HG02970 (cell line): ENCODE measurements at regions not wholly inside any gene's neighbourhood (a gene's known extent, or its start where the extent isn't known, plus 50 kb on each side); places are given as distances from the start of the nearest gene placed in this dataset.

Experiments
- ATAC-seq: cut with Tn5 transposase; IDR thresholded peaks from one replicate; pipeline ENCODE4 v1.9.1; 2021; ENCODE audit warnings: mild to moderate bottlenecking, moderate library complexity, moderate number of reproducible peaks; ENCODE audit not compliant: unreplicated experiment, low FRiP score

DNA sequence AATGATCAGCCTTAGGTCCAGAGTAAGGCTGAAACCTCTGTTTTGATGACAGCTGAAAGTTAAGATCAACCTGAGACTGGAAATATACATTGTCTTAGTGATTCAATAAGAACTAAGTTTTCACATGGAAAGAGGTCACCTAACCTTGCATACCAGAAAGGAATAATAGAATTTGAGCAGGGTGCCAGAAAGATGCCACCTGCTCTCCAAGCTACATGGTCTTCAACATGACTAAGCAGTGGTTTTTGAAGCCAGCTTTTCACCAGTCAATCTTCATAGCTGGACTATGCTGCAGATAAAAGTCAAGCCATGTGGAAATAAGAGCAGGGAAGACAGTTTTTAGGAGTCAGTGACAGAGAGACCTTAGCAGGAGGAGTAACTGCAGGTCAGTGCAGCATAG, 589.4 kb upstream of the SYT4 start:
- ATAC-seq = no peak

GRCh38 chr18:43868497-43868995, 591.3 kb upstream of the SYT4 start:
- ATAC-seq = no peak

DNA sequence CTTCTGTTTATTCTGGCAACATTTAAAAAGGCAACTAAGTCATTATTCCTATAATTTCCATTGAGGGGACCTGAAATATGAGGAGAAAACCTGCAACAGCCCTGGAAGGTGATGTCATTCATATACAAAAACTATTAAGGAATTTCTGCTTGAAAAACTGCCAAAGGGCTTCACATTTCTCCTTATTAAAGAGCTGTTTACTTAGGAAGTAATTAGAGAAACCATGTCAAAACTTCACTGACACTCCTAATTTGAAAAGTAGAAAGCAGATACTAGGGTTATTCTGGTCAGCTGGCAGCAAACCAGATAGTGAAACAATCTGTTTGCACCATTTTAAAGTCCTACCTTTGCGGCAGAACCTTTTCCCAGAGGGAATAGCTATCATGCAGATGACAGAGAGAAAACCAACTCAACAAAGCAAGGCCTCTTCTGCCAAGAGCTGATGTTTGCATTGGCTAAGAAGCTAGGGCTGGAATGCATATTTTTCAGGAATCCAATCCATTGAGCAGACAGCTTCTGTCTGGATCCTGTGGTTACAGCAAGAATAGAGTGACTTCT, 592.2 kb upstream of the SYT4 start:
- ATAC-seq = no peak

DNA sequence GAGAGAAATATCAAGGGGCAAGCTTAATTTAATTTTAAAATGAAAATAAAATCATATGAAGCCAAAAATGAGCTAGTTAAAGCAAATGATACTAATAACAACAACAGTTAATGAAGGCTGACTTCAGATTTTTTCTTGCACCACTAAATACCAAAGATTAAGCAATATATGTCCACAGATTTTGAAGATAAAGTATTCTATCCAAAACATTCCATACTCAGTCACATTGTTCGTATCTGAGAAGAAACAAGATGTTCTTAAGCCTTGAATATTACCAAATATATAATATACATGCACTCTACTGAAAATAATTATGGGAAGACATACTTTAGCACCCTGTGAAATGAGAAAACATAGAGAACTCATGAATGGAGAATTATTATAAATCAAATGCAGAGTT, 593.3 kb upstream of the SYT4 start:
- ATAC-seq = no peak

DNA sequence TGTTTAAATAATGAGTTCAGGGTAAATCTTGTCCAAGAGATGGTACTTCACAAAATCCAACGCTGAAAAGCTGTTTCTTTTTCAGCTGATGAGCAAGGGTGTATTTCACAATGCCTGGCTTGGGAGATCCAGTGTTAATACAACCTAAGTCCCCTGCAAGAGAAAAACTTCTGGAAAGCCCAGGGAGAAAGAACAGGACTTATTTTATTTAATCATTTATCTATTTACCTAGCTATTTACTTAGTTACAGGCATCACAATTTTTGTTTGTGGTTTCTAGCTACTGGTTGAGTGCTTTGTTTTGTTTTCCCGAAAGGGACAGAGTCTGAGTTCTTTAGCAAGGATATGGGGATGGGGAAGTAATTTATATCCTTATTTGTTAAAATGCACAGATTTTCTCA, 598.2 kb upstream of the SYT4 start:
- no peak for ATAC-seq

DNA sequence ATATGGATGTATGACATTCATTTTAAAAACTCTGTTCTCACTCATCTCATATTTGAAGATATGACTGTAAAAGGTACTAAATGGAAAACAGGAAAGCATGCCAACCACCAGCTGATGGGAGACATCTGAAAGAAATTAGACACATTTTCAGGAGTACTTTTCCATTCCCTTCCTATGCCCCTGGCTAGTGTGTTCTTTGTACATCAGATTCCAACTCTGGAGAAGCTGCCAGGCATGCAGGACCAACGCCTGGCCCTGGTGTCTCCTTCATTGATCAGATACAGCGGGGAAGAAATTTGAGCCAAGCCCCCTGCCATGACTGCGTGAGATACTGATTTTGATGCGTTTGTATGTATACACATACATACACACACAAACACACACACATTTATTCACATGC, 599.0 kb upstream of the SYT4 start:
- no peak for ATAC-seq

DNA sequence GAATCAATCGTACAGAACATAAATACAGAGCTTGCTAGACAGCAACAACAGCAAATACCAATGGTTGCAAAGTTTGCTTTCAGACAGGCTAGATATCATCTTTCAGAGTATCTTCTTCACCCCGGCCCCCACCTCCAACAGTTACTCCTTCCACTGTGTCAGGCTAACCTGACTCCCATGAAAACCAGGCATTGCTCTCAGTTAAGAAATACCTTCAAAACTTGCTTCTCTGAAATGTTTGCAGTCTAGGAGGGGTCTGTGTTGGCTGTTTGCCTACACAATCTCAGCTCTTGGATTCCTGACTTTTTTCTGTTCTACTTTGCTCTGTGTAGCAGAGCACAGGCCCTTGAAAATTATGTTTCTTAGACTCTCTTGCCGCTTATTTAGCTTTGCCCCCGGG, 599.5 kb upstream of the SYT4 start:
- ATAC-seq = no peak

DNA sequence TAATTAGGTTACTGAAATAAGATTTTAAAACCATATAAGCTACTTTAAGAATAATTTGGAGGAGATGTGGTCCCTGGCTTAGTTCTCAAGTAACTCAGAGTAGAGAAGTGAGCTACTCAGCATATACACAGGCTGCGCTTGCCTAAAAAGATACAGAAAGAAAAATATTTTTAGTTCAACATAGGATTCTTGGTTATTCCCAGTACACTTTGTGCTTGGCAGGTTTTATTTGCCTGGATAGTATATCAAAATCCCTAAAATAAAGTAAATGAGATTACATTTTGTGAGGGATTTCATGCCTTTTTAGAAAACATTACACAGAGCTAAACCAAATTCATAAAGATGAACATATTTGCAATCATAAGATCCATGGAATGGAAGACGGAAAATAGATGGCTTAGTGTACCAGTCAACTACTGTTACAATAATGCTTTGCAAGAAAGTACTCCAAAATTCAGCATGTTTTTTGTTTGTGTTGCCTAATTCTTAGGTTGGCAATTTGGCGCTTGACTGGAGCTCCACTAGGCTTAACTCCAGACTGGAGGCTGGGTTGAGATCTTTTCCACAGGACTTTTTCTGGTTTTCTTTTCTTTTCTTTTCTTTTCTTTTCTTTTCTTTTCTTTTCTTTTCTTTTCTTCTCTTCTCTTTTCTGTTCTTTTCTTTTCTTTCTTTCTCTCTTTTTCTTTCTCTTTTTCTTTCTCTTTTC, 600.5 kb upstream of the SYT4 start:
- no peak for ATAC-seq

DNA sequence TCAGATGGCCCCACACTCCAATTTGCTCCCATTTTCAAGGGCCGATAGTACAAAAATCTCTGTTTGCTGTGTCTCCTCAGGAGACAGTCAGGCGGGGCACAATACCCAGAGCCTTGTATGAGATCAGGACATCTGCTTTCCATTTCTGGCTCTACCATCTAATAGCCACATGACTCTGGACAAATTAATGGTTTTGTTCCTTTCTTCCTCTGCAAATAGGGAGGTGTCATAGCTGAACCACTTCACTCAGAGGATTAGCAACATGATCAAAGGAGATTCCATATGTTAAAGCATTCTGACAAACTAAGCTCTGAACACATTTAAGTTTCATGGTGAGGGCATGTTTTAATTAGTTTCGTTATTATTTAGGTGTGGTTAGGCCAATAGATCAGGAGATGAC, 602.1 kb upstream of the SYT4 start:
- ATAC-seq = no peak

DNA sequence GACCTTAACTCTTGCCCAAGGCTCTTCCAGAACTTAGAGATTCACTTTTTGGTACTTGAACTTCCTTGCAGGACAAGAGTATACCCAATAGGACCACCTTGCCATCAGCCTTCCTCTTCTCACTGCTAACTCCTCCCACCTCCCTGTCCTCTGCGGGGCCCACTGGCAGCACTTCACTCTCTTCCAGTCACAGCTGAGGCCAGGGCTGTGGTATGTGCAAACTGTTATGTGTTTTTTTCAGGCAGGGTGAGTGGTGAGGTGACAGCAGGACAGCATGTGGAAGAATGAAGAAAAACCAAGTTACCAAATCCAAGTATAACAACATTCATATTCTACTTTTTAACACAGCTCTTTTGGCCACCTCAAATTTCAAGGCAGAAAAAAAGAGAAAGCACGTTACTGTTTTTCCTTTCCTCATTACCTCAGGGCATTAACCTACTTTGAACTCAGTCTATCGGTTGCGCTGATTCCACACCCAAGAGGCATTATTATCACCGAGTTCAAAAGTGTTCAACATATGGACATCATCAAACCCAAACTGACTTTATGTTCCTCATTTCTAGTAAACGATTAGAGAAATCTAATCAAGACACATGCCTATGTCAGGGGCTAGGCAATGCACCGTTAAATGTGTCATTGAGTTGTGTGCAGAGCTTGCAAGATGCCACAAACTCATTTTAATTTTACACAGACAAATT, 605.2 kb upstream of the SYT4 start:
- no peak for ATAC-seq

DNA sequence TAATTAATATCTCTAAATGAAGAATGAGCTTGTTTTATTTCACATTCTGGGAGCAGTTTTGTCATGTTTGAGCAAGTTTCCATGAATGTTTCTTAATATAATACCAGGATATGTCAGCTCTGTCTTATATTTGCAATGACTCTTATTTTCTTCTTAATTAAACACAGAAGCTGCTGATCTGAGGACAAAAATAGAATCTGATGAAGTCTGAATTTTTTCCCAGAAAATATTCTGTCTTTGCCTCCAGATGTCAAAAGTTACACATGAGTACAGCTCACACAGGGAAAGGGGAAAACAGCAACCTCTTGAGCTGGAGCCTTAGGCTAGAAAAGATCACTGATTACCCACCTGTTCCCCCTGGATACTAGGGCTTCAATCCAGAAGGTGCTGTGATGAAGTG, 606.6 kb upstream of the SYT4 start:
- ATAC-seq = no peak

GRCh38 chr18:43886341-43886740, 609.1 kb upstream of the SYT4 start:
- ATAC-seq = no peak

- no peak for ATAC-seq
Measured at GRCh38 chr18:43887491-43887890, 610.2 kb upstream of the SYT4 start.

GRCh38 chr18:43888598-43888997, 611.3 kb upstream of the SYT4 start:
- ATAC-seq = no peak

DNA sequence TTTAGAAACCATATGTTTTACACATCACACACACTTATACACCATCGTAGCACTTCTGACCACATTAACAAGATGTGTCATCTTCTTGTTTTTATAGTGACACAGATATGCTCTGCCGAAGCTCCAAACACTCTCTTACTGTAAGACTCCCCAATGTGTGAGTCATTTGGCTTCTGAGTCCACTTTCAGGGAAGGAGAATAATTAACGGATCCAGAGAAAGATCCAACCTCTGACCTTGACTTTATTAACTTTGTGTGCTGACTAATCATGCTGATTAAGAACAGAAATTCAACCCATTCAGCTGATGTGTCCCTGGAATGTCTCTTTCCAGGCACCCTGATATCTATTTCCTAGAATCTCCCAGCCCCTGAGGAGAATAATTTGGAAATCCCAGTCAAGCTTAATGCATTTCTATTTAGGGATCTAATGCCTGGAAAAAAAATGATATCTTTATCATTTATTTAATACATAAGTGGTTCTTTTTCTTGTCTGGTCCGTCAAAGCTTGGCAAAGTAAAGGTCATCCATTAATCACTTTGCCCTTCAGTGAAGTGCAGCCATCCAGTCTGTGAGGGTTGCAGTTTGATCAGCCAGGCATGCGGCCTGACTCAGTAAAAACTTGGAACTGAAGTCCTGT, 615.8 kb upstream of the SYT4 start:
- no peak for ATAC-seq

DNA sequence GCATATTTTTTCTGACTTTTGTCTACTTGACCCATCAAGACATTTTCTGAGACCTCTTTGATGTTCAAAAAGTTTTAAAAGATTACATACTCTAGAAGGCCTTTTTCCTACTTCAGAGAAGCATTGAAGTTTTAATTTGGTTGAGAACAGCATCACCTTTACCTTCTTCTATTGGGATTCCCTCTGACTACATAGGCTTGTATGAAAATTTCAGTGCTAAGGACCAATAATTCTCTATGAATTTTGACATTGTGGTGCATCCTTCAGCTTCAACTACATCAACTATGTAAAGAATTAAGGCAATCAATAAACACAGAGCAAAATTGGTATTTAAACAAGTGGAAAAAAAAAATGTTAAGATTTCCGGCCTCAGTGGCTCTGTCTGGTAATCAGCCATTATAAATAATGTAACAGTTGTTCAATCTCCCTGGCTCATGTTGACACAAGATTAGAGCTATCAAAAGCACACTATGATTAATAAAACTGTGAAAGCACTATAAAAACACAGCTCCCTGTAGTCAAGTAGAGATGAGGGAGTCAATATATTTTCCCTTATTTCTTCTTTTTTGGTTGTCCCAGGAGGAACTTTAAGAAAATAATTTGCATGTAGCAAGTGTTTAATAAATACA, 627.0 kb upstream of the SYT4 start:
- ATAC-seq = no peak

DNA sequence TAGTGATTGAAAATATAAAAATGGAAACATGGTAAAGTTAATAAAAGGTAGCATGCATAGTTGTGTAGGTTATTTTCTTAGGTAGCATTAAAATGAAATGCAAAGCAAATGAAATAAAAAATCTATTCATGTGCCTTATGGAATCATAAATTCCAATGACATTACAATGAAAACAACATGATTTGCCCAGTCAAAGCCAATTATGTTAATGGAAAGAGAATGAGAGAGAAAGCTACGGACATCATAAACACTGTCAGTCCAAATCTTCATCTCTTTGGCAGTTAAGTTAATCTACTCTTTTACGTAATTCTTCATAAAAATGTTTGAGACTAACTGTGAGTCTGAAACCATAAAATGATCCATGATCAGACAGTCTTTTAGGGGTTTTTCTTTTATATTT, 636.7 kb upstream of the SYT4 start:
- no peak for ATAC-seq

- ATAC-seq = no peak
Measured at GRCh38 chr18:43916984-43917383, 639.7 kb upstream of the SYT4 start.

- ATAC-seq = no peak
Measured at GRCh38 chr18:43917520-43917919, 640.2 kb upstream of the SYT4 start.

- no peak for ATAC-seq
Measured at GRCh38 chr18:43919551-43919950, 642.3 kb upstream of the SYT4 start.

GRCh38 chr18:43931439-43931838, 654.1 kb upstream of the SYT4 start:
- ATAC-seq = no peak
